HG03565 (cell line): ENCODE measurements at regions not wholly inside any gene's neighbourhood (a gene's known extent, or its start where the extent isn't known, plus 50 kb on each side); places are given as distances from the start of the nearest gene placed in this dataset.

Experiments
- ATAC-seq: cut with Tn5 transposase; IDR thresholded peaks from one replicate; pipeline ENCODE4 v1.9.1; 2021; ENCODE audit warnings: mild to moderate bottlenecking, moderate library complexity; ENCODE audit not compliant: unreplicated experiment

GRCh38 chr2:120893811-120894584, 158.3 kb downstream of the GLI2 start:
- no peak for ATAC-seq

GRCh38 chr2:120894966-120895365, 159.3 kb downstream of the GLI2 start:
- ATAC-seq, result no peak

GRCh38 chr2:120896126-120896525, 160.5 kb downstream of the GLI2 start:
- no peak for ATAC-seq

- no peak for ATAC-seq
Observed at GRCh38 chr2:120896901-120897300, 161.2 kb downstream of the GLI2 start.

- no peak for ATAC-seq
Observed at GRCh38 chr2:120897399-120897798, 161.7 kb downstream of the GLI2 start.

GRCh38 chr2:120898496-120898895, 162.8 kb downstream of the GLI2 start:
- no peak for ATAC-seq

GRCh38 chr2:120898961-120899750, 163.5 kb downstream of the GLI2 start:
- ATAC-seq, result no peak

GRCh38 chr2:120899771-120900170, 164.1 kb downstream of the GLI2 start:
- no peak for ATAC-seq

GRCh38 chr2:120901201-120901600, 165.5 kb downstream of the GLI2 start:
- ATAC-seq, result no peak

GRCh38 chr2:120902592-120902991, 166.9 kb downstream of the GLI2 start:
- no peak for ATAC-seq

GRCh38 chr2:120904379-120904778, 168.7 kb downstream of the GLI2 start:
- no peak for ATAC-seq

GRCh38 chr2:120904830-120905234, 169.2 kb downstream of the GLI2 start:
- no peak for ATAC-seq

- ATAC-seq, result no peak
Observed at GRCh38 chr2:120905298-120905697, 169.6 kb downstream of the GLI2 start.

- no peak for ATAC-seq
Observed at GRCh38 chr2:120905824-120906571, 170.3 kb downstream of the GLI2 start.

- no peak for ATAC-seq
Observed at GRCh38 chr2:120906914-120907313, 171.2 kb downstream of the GLI2 start.

GRCh38 chr2:120907822-120908221, 172.2 kb downstream of the GLI2 start:
- no peak for ATAC-seq

GRCh38 chr2:120908314-120908975, 172.8 kb downstream of the GLI2 start:
- no peak for ATAC-seq

GRCh38 chr2:120909102-120909501, 173.4 kb downstream of the GLI2 start:
- ATAC-seq, result no peak

- no peak for ATAC-seq
Observed at GRCh38 chr2:120910164-120910563, 174.5 kb downstream of the GLI2 start.

- no peak for ATAC-seq
Observed at GRCh38 chr2:120910956-120911951, 175.6 kb downstream of the GLI2 start.
